ENCODE measurements at regions not wholly inside any gene's neighbourhood (a gene's known extent, or its start where the extent isn't known, plus 50 kb on each side); places are given as distances from the start of the nearest gene placed in this dataset.

GRCh38 chr15:81987628-81988027 is 58.2 kb downstream of the MEX3B start:
- H3K27me3 ChIP-seq: no peaks in the 10 kb centered on the region
- H3K9me3 ChIP-seq: peaks cover 4% of the 10 kb centered on the region
- DNase-seq: no peak
- H3K36me3 ChIP-seq: no peaks in the 10 kb centered on the region
- no peak overlapping the region for H3K4me3 ChIP-seq

- Histone ChIP-seq H3K27me3 (no peaks in the 10 kb centered on the region), H3K9me3 (no peaks in the 10 kb centered on the region), H3K36me3 (no peaks in the 10 kb centered on the region), H3K4me3 (no peak overlapping the region)
- no peak for DNase-seq
Observed at GRCh38 chr15:81983497-81983896, 62.3 kb downstream of the MEX3B start.

GRCh38 chr15:81982808-81983207 is 63.0 kb downstream of the MEX3B start:
- Histone ChIP-seq H3K4me3 (no peak overlapping the region), H3K27me3 (no peaks in the 10 kb centered on the region), H3K36me3 (no peaks in the 10 kb centered on the region), H3K9me3 (0 out of 2 replicates have a peak, but pooled peaks cover 1% of the 10 kb centered on the region)
- no peak for DNase-seq

- Histone ChIP-seq H3K9me3 (peaks cover 6% of the 10 kb centered on the region; the same call in 1 of the 2 replicates), H3K36me3 (no peaks in the 10 kb centered on the region), H3K27me3 (no peaks in the 10 kb centered on the region), H3K4me3 (no peak overlapping the region)
- DNase-seq: no peak
Observed at GRCh38 chr15:81981908-81982307, 63.9 kb downstream of the MEX3B start.

- Histone ChIP-seq H3K27me3 (no peaks in the 10 kb centered on the region), H3K36me3 (no peaks in the 10 kb centered on the region), H3K9me3 (peaks cover 6% of the 10 kb centered on the region; the same call in 1 of the 2 replicates), H3K4me3 (no peak overlapping the region)
- no peak for DNase-seq
Observed at GRCh38 chr15:81977464-81977863, 68.4 kb downstream of the MEX3B start.

GRCh38 chr15:81968691-81969090 is 77.1 kb downstream of the MEX3B start:
- no peaks in the 10 kb centered on the region for H3K27me3 ChIP-seq
- H3K9me3 ChIP-seq: peaks cover 3% of the 10 kb centered on the region; the same call in 1 of the 2 replicates
- no peak for DNase-seq
- no peaks in the 10 kb centered on the region for H3K36me3 ChIP-seq
- no peak overlapping the region for H3K4me3 ChIP-seq

- no peak for DNase-seq
- no peak overlapping the region for H3K4me3 ChIP-seq
- H3K27me3 ChIP-seq: no peaks in the 10 kb centered on the region
- H3K9me3 ChIP-seq: peaks cover 3% of the 10 kb centered on the region; the same call in 1 of the 2 replicates
- H3K36me3 ChIP-seq: no peaks in the 10 kb centered on the region
Observed at GRCh38 chr15:81966631-81967030, 79.2 kb downstream of the MEX3B start.

- Histone ChIP-seq H3K27me3 (no peaks in the 10 kb centered on the region), H3K4me3 (no peak overlapping the region), H3K36me3 (no peaks in the 10 kb centered on the region), H3K9me3 (peaks cover 3% of the 10 kb centered on the region; the same call in 1 of the 2 replicates)
- DNase-seq: no peak
Observed at GRCh38 chr15:81962482-81962881, 83.3 kb downstream of the MEX3B start.

- no peaks in the 10 kb centered on the region for H3K27me3 ChIP-seq
- no peak overlapping the region for H3K4me3 ChIP-seq
- no peaks in the 10 kb centered on the region for H3K9me3 ChIP-seq
- no peaks in the 10 kb centered on the region for H3K36me3 ChIP-seq
- no peak for DNase-seq
Observed at GRCh38 chr15:81959196-81959595, 86.6 kb downstream of the MEX3B start.

GRCh38 chr15:81957698-81958097 is 88.1 kb downstream of the MEX3B start:
- H3K36me3 ChIP-seq: no peaks in the 10 kb centered on the region
- no peak overlapping the region for H3K4me3 ChIP-seq
- no peak for DNase-seq
- H3K27me3 ChIP-seq: no peaks in the 10 kb centered on the region
- no peaks in the 10 kb centered on the region for H3K9me3 ChIP-seq

GRCh38 chr15:81955382-81956062 is 90.3 kb downstream of the MEX3B start:
- H3K36me3 ChIP-seq: no peaks in the 10 kb centered on the region
- no peak overlapping the region for H3K4me3 ChIP-seq
- no peak for DNase-seq
- no peaks in the 10 kb centered on the region for H3K27me3 ChIP-seq
- H3K9me3 ChIP-seq: no peaks in the 10 kb centered on the region

- DNase-seq: no peak
Observed at GRCh38 chr15:81954158-81954783, 91.5 kb downstream of the MEX3B start.

GRCh38 chr15:81950841-81951414 is 94.9 kb downstream of the MEX3B start:
- Histone ChIP-seq H3K27me3 (no peaks in the 10 kb centered on the region), H3K4me3 (no peak overlapping the region), H3K9me3 (no peaks in the 10 kb centered on the region), H3K36me3 (no peaks in the 10 kb centered on the region)
- DNase-seq: no peak

More at GRCh38 chr15:81954158-81954783, 91.5 kb downstream of the MEX3B start:
- no peak overlapping the region for H3K4me3 ChIP-seq
- no peaks in the 10 kb centered on the region for H3K9me3 ChIP-seq
- no peaks in the 10 kb centered on the region for H3K27me3 ChIP-seq
- no peaks in the 10 kb centered on the region for H3K36me3 ChIP-seq

GRCh38 chr15:81948751-81949150 is 97.1 kb downstream of the MEX3B start:
- no peak for DNase-seq
- Histone ChIP-seq H3K4me3 (no peak overlapping the region), H3K9me3 (no peaks in the 10 kb centered on the region), H3K36me3 (no peaks in the 10 kb centered on the region), H3K27me3 (no peaks in the 10 kb centered on the region)

- H3K4me3 ChIP-seq: no peak overlapping the region
- no peaks in the 10 kb centered on the region for H3K27me3 ChIP-seq
- no peak for DNase-seq
- H3K9me3 ChIP-seq: no peaks in the 10 kb centered on the region
- no peaks in the 10 kb centered on the region for H3K36me3 ChIP-seq
Observed at GRCh38 chr15:81948222-81948621, 97.6 kb downstream of the MEX3B start.

- no peaks in the 10 kb centered on the region for H3K36me3 ChIP-seq
- DNase-seq: peak; percentile 23
- no peaks in the 10 kb centered on the region for H3K9me3 ChIP-seq
- no peak overlapping the region for H3K4me3 ChIP-seq
- no peaks in the 10 kb centered on the region for H3K27me3 ChIP-seq
Observed at GRCh38 chr15:81947548-81947947, 98.3 kb downstream of the MEX3B start.

- Histone ChIP-seq H3K27me3 (no peaks in the 10 kb centered on the region), H3K4me3 (no peak overlapping the region), H3K9me3 (no peaks in the 10 kb centered on the region), H3K36me3 (no peaks in the 10 kb centered on the region)
- no peak for DNase-seq
Observed at GRCh38 chr15:81945014-81945615, 100.7 kb downstream of the MEX3B start.

Data from MG63 (cell line).